ENCODE measurements at regions not wholly inside any gene's neighbourhood (a gene's known extent, or its start where the extent isn't known, plus 50 kb on each side); places are given as distances from the start of the nearest gene placed in this dataset.
"Not testable (repeated sequence)": the region's sequence is repeated elsewhere in the genome, so short reads cannot be mapped to it uniquely, and the experiment has no call there.

DNA sequence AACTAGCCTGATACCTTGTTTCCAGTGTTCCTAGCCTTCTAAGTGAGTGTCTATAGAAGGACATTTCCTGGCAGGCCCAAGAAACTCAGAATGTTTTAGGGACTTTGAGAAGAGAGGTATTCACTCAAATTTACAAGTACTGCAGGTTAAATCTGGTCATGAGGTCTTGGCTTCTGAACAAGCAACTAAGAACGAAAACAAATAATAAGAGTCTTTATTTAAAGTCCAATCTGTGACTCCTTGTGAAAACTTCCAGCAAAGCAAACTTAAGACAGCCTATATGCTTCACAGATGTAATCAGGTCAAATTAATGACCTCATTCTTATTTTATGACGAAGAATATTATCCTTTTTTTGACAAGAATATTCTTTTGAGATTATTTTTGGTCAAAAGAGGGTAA is 79.4 kb upstream of the PRSS16 start:
- intact Hi-C loops (cut with DNase I) = no loop called here
- no peak for DNase-seq (ENCODE audit: low spot score)

DNA sequence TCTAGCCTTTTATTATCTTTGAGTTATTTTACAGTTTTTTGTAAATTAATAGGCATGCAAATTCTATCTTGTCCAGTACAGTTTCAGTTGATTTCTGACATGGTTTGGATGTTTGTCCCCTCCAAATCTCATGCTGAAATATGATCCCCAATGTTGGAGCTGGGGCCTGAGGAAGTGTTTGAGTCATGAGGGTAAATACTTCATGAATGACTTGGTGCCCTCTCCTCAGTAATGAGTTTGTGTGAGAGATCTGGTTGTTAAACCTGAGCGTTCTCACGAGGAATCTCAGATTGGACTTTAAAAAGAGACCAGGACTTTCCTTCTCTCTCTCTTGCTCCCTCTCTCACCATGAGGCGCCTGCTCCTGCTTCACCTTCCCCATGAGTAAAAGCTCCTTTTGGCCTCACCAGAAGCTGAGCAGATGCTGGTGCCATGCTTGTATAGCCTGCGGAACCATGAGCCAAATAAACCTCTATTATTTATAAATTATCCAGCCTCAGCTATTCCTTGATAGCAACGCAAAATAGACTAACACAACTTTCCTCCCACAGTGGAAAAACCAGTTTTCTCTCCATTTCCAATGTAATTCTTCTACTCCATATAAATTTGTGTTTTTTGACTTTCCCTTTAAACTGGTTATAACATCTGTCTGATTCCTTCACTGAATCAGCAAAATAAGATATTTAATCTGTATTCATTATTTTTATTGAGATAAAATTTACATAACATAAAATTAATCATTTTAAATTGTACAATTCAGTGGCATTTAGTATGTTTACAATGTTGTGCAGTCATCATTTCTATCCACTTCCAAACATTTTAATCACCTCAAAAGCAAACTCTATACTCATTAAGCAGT is 78.7 kb upstream of the PRSS16 start:
- intact Hi-C loops (cut with DNase I) = no loop called here

DNA sequence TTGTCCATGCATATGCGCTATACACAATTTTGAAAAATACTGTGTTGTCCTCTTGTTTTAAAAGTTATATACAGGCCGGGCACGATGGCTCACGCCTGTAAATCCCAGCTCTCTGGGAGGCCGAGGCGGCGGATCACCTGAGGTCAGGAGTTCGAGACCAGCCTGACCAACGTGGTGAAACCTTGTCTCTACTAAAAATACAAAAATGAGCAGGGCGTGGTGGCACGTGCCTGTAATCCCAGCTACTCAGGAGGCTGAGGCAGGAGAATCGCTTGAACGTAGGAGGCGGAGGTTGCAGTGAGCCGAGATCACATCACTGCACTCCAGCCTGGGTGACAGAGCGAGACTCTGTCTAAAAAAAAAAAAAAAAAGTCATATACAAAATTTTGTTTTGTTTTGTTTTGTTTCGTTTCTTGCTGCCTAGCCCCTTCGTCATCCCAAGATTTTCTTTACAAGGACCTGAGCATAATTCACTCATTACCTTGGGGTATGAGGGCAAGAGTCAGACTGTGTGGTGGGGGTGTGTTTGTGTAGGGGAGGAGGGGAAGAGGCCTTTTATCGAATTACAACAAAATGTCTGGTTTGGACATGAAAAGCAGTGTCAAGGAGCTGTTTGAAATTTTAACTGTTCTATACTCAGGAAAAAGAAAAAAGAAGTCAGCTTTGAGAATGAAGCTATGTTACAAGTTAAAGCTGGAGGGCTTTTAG is 74.8 kb upstream of the PRSS16 start:
- DNase-seq (ENCODE audit: low spot score); intact Hi-C loops (cut with DNase I): not testable (repeated sequence)

More for the DNA sequence above, 78.7 kb upstream of the PRSS16 start:
- no peak for DNase-seq (ENCODE audit: low spot score)

DNA sequence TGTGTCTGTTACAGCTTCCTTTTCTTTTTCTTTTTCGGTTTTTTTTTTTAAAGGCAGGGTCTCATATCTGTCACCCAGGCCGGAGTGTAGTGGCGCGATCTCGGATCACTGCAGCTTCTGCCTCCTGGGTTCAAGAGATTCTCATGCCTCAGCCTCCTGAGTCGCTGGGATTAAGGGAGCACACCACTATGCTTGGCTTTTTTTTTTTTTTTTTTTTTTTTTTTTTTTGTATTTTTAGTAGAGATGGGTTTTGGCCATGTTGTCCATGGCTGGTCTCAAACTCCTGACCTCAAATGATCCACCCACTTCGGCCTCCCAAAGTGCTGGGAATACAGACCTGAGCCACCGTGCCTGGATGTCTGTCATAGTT is 74.3 kb upstream of the PRSS16 start:
- DNase-seq (ENCODE audit: low spot score); intact Hi-C loops (cut with DNase I): not testable (repeated sequence)

DNA sequence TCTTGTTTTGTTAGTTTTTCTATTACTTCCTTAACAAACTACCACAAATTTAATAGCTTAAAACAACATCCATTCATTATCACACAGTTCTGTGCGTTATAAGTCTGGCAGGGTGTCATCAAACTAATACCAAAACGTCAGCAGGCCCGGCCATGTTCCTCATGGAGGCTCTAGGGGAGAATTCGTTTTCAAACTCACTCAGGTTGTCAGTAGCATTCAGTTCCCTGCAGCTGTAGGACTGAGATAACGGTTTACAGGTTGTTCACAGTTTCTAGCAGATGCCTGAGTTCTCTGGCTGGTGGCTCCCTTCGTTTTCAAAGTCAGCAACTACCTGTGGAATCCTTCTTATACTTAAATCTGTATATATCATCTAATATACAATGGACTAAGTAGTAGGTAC is 72.5 kb upstream of the PRSS16 start:
- no peak for DNase-seq (ENCODE audit: low spot score)
- intact Hi-C loops (cut with DNase I) = loop anchor here (5.0 kb wide), 2 partner anchors 302 to 717 kb away; a partner anchor contains a TSS

DNA sequence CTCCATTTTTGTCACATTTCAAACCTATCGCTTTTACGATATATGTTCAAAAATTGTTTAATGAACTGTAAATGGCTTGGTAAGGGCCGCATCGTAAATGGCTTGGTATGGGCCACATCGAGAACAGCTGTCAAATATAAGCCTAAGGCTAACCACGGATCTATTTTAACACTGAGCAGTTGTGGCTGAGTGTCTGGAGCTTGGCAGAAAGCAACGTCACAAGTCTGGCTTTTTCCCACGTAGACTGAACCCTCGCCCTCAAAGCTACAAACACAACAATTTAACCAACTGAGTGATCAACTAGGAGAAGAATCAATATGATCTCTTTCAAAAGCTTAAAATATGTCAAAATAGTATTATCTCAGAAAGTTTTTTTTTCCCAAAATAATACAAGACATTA is 71.4 kb upstream of the PRSS16 start:
- intact Hi-C loops (cut with DNase I) = loop anchor here (5.0 kb wide), 2 partner anchors 301 to 716 kb away; a partner anchor contains a TSS
- DNase-seq (ENCODE audit: low spot score) = no peak

DNA sequence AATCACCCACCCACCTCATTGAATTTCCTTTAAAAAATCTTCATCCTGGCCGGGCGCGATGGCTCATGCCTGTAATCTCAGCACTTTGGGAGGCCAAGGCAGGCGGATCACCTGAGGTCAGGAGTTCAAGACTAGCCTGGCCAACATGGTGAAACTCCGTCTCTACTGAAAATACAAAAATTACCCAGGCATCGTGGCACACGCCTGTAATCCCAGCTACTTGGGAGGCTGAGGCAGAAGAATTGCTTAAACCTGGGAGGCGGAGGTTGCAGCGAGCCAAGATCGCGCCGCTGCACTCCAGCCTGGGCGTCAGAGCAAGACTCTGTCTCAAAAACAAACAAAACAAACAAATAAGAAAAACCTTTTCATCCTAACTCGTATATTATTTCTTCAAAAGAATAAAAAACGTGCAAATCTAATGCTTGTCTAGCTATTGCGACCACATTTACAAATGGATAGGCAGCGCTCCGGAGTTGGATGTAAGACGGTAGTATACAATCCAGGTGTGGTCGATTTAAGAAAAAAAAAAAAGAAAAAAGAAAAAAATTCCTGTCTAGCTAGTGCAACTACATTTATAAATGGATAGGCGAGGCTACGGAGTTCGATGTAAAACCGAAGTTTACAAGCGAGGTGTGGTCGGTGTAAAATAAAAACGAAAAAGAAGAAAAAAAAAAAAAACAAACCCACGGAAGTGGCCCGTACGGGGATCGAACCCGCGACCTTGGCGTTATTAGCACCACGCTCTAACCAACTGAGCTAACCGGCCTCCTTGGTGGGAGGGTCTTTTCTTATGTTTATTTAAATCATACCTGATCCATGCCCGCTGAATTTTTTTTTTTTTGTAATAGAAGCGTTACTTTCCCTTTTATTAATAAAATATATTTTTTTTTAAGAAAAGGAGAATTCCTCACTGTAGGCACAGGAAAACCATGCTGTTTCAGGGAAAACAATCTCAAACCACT is 70.7 kb upstream of the PRSS16 start:
- intact Hi-C loops (cut with DNase I) = loop anchor here (5.0 kb wide), 2 partner anchors 300 to 715 kb away; a partner anchor contains a TSS

DNA sequence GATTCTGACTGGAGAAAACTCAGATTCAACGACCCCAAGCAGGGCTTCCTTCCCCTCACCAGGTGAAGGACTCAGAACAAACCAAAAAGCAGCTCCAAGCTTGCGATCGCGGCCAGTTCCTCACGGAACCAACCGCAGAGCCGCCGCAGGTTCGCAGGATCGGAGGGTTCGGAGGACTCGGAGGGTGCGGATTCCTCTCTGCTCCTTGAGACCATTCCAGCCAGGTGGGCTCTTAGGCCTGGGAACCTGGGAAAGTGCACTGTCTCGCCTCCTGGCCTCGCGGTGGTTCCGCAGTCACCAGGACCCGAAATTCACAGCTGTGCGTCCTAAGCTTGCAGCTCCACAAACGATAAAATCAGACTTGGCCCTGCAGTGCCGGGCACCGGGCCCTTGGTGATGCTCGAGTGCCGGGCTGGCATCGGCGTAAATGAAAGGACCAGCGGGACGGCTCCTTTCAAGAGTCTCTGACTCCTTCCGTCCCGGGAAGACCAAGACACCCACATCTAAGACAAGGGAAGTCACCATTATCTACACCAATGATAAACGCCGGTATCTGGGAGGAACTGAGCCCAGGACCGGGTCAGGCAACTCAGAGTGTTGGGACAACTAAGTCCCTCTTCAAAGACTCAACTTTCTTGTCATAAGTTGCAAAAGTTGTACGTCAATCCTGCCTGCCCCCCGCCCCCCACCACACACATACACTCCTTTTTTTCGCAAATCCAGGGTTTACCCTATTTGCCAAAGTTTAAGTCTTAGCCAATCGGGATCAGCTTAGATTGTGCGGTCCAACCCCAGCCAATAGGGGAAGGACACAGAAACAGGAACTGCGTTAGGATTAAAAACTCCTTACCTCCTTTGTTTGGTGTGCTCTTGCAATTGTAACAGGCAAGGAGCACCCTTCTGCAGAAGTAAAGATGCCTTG is 69.8 kb upstream of the PRSS16 start:
- intact Hi-C loops (cut with DNase I) = loop anchor here (1.0 to 5.0 kb wide), 3 partner anchors 300 to 715 kb away; a partner anchor contains a TSS
- peak; percentile 84 for DNase-seq (ENCODE audit: low spot score)

More for the DNA sequence above, 70.7 kb upstream of the PRSS16 start:
- DNase-seq (ENCODE audit: low spot score) = no peak

DNA sequence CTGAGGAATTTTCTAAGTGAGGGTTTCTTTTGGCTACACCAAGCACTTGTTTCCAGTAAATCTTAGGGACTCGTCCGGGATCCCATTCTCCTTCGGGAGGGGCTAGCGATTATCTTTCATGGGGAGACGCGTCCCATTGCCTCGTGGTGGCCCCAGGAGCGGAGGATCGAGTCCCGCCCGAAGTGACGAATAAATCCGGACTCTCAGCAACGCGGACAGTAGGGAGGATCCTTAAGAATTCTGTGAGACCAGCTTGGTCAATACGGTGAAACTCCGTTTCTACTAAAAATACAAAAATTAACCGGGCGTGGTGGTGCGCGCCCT is 69.1 kb upstream of the PRSS16 start:
- intact Hi-C loops (cut with DNase I) = loop anchor here (1.0 to 5.0 kb wide), 3 partner anchors 299 to 714 kb away; a partner anchor contains a TSS
- DNase-seq (ENCODE audit: low spot score) = no peak

DNA sequence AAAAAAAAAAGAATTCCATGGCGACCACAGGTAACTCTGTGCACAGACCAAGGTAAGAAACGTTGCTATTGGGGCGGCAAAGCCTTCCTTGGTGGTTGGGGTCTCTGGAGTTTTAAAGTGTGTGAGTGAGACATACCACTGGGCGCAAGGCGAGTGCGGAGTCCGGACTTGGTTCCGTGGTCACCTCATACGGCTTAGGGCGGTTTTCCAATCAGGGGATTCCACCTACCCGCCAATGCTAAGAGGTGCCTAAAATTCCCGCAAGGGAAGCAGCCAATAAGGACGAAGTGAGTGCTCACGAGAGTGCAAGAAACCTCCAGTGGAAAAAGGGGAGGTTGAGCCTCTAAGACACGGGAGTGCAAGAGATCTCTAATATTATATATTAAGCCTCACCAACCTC is 68.6 kb upstream of the PRSS16 start:
- intact Hi-C loops (cut with DNase I) = loop anchor here (1.0 to 5.0 kb wide), 3 partner anchors 298 to 713 kb away; a partner anchor contains a TSS
- DNase-seq (ENCODE audit: low spot score) = no peak

DNA sequence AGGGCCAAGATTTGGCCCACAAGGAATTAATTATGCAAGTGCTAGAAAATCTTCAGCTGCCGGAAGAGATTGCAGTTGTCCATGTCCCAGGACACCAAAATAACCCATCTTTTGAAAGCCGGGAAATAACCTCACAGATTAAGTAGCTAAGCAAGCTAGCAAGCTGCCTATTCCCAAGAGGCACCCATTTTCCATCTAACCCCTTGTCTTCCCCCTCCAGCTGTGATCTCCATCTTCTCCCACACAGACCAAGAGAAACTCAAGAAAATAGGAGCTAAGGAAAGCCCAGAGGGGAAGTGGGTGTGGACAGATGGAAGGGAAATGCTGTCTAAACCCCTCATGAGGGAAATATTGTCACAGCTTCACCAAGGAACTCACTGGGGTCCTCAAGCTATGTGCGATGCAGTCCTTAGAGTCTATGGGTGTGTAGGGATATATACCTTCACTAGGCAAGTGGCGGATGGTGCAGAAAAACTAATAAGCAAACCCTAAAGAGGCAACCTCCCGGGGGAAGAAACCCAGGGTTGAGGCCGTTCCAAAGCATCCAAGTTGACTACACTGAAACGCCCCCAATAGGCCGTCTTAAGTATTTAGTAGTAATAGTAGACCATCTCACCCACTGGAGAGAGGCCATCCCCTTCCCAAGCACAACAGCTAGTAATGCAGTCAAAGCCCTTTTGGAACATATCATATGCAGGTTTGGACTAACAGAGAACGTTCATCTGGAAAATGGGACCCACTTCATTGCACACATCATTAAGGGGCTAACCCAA is 64.3 kb upstream of the PRSS16 start:
- no peak for DNase-seq (ENCODE audit: low spot score)
- intact Hi-C loops (cut with DNase I) = loop anchor here (10.0 kb wide), 1 partner anchor 322 kb away; no protein-coding TSS in a partner anchor

DNA sequence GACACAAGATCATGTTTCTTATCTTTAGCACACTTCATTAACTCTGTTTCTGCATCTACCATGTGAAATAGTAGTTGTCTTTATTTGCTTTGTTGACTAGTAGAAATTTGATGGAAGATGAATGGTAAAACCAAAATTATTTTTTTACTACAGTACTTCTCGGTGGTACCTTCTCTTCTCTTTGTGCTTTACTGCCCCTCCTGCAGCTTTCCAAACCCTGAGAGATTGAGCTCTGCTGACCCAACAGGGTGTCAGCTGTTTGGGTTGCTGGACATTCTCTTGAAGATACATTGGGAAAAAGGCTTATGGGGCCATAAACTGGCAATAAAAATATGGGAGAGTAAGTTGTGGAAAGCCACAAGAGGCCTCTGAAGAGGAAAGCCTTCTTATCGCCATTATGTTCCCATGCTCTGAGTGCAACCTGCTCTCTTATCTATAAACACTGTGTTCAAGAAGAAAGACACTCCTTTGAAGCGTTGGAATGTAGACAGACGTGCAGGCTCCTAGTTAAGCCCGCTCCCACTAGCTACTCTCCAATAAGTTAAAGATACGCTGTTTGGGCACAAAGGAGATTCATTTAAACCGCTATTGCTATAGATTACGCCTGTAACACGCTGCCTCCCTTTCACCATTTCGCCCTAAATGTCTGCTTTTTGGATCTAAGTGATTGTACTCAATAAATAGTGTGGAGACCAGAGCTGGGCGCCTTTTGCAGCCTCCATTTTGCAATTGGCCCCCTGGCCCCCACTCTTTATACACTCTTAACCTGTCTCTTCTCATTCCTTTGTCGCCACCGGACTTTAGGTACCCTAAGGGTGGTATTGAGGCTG is 60.1 kb upstream of the PRSS16 start:
- no peak for DNase-seq (ENCODE audit: low spot score)
- intact Hi-C loops (cut with DNase I) = loop anchor here (10.0 kb wide), 1 partner anchor 317 kb away; no protein-coding TSS in a partner anchor

DNA sequence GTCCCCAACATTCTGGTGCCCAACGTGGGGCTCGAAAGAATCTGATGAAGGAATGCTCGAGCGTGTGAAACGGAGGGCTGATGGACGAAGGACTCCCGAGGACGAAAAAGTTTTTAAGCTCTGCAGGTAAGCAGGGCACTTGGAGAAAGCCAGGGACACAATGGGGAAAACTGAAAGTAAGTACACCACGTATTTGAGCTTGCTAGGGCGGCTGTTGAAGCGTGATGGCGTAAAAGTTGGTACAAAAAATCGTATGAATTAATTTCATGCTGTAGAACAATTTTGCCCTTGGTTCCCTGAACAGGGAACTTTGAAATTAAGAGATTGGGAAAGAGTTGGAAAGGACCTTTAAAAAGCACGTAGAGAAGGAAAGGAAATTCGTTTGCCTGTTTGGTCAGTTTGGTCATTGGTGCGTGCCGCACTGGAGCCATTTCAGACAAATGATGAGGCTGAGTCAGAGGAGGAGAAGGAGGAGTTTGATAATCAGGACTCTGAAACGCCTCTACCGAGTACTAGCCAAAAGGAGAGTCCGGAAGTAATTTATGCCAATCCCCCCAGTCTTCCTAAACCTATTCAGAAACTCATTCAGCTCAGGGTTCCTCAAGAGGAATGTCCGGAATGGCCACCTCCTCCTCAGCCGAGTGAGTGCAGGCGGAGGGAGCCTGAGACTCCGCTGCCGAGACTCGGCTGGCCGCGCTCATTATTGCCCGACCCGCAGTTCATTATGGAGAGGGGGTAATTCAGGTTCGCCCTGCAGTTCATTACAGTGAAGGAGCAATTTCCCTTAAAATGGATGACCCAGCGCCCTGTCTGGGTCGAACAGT is 59.2 kb upstream of the PRSS16 start:
- no peak for DNase-seq (ENCODE audit: low spot score)
- intact Hi-C loops (cut with DNase I) = loop anchor here (10.0 kb wide), 1 partner anchor 317 kb away; no protein-coding TSS in a partner anchor

DNA sequence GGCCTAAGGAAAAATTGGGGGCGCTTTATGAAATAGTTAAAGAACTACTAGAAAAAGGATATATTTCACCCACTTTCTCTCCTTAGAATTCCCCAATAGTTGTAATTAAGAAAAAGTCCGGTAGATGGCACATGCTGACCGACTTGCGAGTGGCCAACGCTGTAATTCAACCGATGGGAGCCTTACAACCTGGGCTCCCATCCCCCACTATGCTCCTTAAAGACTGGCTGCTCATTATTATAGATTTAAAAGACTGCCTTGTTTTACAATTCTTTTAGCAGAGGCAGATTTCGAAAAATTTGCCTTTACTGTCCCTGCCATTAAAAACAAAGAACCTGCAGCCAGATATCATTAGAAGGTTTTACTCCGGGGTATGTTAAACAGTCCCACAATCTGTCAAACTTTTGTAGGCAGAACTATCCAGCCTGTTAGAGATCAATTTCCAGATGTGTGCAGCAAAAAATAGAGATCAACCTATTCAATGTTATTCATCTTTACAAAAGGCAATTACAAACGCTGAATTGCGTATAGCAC is 58.5 kb upstream of the PRSS16 start:
- intact Hi-C loops (cut with DNase I) = loop anchor here (10.0 kb wide), 1 partner anchor 316 kb away; no protein-coding TSS in a partner anchor
- DNase-seq (ENCODE audit: low spot score) = no peak

DNA sequence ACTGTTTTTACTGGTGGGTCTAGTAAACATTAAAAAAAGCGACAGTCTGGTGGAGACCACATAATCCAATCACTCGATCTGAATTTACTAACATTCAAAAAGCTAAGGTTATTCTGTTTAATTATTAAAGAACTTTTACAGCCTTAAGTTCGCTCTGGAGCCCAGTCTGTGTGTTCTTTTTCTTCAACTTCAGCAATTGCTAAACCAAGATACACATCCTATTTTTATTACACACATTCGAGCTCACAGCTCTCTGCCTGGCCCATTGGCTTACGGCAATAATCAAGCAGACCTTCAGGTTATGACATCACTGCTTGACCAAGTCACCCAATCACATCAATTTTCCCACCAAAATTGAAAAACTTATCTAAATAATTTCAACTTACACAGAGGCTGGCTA is 57.4 kb upstream of the PRSS16 start:
- no peak for DNase-seq (ENCODE audit: low spot score)
- intact Hi-C loops (cut with DNase I) = no loop called here

DNA sequence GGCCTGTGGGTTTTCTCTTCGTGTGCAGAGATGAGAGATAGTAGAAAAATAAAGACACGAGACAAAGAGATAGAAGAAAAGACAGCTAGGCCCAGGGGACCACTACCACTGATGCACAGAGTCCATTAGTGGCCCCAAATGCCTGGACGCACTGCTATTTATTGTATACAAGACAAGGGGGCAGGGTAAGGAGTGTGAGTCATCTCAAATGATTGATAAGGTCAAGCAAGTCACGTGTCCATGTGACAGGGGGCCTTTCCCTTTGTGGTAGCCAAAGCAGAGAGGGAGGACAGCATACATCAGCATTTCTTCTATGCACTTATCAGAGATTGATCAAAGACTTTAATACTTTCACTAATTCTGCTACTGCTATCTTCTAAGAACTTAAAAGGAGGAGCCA is 53.0 kb upstream of the PRSS16 start:
- DNase-seq (ENCODE audit: low spot score); intact Hi-C loops (cut with DNase I): not testable (repeated sequence)
